OCI-M1 (cell line): ENCODE measurements at regions not wholly inside any gene's neighbourhood (a gene's known extent, or its start where the extent isn't known, plus 50 kb on each side); places are given as distances from the start of the nearest gene placed in this dataset.
"Not testable (repeated sequence)": the region's sequence is repeated elsewhere in the genome, so short reads cannot be mapped to it uniquely, and the experiment has no call there.

Source experiments
- DNase-seq: peaks from one replicate; lab custom pipeline; 2025; lab: John Stamatoyannopoulos, UW

DNA sequence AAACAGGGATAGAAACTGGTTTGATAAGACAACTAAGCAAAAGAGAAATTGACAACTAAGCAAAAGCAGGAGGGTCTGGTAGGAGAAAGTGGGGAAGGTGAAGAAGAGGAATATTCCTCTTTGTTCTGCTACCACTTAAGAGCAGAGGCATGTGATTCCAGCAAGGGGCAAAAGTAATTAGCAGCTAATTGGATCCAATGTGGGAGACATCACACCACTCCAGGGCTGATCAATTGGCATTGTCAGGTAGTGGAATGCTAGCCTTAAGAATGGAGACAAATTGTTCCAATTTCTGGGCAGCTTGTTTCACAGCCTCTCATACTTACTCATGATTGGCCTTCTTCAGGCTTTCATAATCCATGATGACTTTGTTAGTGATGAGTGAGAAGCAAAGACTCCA is 547.1 kb upstream of the GCFC2 start:
- DNase-seq, result no peak

DNA sequence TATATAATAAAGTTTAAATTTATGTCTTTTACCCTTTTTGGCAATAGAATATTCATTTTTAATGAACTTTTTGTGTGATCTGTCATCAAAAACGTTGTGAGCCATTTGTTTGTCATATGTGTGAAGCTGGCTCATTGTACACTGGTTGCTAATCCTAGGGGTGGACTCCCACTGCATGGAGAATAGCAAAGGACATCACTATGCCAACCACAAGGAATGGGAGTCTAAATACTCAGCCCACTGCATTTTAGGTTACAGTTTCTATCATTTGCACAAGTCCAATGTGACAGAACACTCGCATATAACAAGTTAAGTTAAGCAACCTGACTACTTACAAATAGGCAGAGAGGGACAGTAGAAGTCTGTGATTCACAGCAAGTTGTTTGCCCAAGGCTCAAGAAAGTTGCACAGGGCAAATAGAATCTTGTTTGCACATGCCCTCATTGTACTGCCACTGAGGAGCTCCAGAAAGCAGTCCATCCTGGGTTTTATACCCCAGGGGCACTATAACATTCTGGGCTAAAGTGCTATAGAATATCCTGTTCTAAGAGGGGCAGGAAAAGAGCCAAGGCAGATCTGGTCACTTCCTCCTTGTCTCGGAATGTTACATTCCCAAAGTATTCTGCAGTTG is 545.9 kb upstream of the GCFC2 start:
- DNase-seq, result no peak

DNA sequence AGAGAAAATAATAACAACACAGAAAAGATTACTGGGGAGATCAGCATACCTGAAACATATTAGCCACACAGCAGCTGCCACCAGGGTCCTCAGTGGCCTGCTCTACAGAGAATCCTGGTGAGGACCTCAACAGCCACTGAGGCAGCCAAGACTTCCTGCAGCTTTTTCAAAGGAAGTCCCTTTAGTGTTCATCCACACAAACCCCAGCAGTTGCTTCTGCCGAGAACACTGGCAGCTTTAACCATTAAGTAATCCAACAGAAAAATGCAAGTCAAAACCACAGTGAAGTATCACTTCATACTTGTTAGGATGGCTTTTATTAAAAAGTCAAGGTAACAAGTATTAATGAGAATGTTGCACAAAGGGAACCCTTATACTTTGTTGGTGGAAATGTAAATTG is 542.0 kb upstream of the GCFC2 start:
- DNase-seq, result no peak

DNA sequence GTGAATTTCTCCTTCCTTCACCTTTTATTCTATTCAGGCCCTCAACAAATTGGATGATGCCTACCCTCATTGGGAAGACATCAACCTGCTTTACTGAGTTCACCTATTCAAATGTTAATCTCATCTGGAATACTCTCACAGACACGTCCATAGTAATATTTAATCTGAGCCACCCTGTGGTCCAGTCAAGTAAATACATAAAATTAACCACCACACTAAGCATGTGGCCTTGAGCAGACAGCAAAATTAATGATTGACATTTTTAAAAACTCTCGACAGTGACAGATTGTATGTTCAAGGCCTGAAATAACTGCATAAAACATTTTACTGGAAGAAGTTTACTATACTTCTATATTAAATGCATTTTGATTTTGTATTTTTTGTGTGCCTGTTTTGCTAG is 540.6 kb upstream of the GCFC2 start:
- DNase-seq, result peak; percentile 6

DNA sequence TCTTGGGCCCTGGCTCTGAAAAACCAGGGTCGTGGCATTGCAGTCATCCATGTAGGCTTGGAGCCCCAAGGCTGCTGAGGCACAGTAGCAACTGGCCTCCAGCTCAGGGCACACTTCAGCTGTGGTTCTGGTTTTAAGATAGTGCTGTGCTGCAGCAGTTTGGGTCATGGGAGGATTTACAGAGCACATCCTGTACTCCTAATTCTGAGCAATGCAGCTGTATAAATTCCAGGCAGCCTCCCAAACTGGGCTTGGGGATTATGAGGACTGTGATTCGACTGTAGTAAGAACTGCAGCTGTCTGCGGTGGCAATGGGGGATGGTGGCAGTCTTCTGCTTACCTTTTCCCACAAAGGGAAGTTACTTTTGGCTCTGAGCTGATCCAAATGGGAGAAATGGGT is 536.3 kb upstream of the GCFC2 start:
- no peak for DNase-seq

DNA sequence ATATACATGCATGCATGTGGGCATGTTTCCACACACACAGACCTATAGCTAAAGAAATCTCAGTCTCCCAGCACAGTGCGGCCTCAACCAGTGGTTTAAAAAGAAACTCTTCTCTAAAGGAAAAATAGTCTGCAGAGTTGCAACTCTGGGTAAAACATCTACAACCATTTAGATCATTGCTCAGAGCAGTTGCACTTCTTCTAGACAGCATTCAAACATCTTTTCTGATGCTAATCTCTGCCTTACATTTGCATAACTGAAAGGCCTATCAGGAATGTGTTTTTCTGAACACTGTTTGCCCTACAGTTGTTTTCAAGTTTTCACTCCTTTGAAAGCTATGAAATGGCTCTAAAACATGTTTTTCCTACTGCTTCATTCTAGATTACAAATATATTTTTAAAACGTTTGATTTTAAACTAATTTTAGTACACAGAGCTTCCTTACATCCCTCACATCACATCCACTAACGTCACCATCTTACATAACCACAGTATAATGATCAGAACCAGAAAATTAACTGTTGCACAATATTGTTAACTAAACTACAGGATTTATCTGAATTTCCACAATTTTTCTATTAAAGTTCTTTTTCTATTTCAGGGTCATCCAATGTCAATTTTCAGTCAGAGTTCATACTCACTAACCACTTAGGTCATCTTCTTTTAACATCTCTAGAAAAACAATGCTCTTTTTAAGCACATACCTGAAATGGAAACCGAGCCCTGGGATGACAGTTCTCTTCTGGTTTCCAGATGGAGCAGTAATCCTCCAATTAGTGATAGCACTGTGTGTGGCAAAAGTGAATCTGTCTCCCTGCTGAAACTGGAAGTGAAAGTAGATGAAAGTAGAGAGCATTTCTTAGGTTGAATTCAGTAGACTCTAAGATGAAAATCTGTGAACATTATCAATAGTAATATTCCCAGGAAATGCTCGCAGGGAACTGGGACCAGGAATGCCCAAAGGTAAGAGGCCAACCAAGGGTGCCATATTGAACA is 501.6 kb upstream of the GCFC2 start:
- DNase-seq, result peak; percentile 38

DNA sequence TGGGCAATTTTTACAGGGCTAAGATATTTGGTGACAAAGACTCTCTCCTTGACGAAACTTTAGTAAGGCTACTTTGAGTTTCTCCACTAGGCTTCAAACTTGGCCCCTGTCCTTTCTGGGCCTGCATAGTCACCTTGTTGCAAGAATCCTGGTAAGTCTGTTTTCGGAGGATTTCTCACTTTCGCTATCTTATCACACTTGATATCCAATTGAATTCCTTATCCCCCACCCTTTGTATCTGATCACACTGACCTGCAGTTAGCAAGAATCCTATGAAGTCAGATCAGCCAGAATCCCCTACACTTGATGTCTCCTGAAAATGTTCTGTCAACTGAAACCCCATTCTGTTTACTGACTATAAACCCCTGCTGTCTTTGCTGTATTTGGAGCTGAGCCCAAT is 499.8 kb upstream of the GCFC2 start:
- DNase-seq, result no peak

DNA sequence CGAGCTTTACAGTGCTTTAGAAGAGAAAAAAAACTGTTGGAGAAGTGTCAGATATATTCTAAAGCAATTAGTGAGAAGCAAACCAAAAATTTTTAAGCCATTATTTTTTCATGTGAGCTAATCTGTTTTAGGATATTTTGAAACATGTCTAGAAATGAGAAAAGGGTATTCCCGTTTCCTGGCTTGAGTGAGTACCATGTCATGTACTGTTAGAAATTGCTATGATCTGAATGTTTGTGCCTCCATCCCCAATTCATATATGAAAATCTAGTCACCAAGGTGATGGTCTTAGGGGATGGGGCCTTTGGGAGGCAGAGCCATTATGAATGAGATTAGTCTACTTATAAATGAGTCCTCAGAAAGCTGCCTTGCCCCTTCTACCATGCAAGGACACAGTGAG is 493.3 kb upstream of the GCFC2 start:
- DNase-seq, result no peak

DNA sequence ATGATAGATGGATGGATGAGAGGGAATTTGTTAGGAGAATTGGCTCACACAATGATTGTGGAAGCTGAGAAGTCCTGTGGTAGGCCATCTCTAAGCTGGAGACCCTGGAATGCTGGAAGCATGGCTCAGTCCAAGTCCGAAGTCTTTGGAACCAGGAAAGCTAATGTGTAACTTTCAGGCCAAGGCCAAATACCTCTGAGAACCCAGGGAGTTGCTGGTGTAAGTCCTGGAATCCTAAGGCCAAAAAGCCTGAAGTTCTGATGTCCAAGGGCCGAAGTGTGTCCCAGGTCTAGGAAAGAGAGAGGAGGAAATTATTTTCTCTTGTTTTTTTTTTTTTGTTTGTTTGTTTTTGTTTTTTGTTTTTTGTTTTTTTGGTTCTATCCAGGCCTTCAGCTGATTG is 492.2 kb upstream of the GCFC2 start:
- DNase-seq, result no peak

DNA sequence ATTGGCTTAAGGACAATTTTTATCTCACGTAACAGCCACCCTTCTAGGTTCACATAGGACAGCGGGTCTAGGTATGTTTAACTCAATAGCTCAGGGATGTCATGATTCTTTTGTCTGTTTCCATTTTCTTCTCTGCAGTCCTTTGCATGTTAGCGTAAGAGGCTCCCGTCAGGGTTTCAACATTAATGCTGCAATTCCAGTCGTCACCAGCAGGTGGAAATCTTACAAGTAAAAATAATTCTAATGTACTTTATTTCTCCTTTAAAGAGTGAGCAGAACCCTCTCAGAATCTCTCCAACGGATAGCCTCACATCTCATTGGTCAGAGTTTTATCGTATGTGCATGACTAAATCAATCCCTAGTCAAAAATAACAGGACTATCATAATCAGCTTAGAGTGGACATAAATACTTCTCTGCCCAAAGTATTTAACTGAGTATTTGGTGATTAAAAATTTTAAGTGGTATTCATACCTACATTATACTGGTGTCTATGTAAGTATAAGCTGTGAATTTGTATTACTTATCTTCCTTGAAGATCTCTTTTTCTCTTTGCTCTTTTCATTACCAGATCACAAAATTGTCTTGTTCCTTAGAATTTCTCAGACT is 487.2 kb upstream of the GCFC2 start:
- peak; percentile 81 for DNase-seq

DNA sequence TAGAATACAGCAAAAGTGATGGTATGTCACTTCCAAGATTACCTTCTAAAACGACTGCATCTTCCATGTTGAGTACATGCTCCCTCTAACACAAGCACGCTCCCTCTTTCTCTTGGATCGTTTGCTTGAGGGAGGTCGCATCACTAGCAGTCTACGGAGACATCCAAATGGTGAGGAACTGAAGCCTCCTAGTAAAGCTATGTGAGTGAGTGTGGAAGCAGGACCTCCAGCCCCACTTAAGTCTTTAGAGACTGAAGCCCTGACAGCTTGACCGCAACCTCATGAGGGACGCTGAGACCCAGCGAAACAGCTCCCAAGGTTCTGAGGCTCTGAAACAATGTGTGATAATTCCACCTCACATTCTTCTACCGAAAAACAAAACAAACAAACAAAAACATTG is 486.7 kb upstream of the GCFC2 start:
- no peak for DNase-seq

DNA sequence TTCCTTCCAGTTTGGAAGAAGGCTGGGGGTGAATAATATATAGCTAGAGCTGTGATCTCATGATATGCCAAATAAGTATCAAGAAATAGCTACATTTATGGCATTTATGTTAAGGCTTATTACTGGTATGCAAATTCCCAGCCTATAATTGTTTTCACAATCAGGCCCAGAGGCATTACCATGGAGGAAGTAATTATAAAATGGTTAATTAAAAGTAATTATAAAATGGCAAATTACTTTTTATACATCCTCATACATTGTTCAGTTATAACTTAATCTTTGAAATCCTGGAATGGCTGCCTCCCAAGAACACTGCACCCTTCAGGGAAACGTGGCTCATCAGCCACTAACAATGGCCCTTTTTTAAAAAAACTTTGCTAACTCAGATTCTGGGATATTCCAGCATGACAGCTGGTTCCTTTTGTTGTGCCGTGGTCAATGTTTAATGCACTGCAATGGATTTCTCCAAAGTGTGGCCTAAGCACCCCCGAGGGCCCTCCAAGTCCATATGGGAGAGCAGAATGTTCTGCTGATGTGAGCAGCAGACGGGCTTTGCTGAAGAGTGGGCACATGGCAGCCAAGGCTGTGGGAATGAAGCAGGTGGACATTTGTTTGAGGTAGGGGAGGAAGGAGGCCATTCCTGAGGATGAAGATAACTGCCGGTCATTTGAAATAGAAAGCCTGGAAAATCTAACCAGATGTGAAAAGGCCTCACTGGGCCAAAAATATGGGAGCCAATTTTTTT is 483.5 kb upstream of the GCFC2 start:
- DNase-seq, result no peak

DNA sequence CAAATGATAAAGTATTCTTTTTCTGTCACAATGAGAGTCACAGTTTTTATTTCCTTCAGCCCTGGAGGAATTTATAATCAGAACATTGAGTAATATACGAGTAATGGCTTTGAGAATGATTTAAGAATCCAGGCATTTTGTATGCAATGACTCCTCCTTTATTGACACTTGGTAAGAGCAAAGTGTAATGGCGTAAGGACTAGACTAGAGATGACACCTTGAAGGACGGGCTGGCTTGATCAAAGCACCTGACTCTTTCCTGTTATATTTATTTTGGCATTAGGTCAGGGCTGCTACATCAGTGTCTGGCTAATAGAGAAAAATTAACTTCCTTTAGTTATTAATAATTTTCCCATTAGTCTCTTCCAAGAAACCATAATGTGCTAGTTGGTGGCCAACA is 482.4 kb upstream of the GCFC2 start:
- no peak for DNase-seq

DNA sequence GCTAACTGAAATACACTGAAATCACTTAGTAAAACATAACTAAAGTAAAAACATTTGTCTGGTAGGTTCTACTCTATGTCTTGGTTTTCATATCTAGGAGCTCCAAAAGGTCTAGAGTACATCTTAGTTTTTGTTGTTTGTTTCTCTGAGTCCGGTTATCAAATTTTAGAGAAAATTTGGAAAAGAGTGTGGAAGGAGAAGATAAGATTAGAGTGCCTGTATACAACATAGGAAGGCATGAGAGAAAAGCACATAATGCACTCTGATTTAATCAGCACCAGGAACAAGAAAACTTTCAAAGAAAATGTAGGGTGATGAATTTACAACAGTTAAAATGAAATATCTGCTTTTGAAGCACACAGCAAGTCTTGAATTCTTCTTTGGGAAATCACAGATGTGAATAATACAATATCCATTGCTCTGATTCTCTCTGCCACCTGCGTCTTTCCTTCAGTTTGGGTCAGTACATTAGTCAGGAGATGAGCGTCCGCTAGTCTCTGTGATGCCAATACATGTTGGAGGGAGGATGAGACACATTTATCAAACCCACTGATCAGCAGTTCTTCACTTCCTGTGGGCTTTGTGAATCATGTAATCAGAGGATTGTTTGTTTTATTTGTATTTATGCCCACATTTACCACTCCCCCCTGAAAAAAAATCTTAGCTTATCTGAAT is 477.8 kb upstream of the GCFC2 start:
- DNase-seq, result peak; percentile 17

DNA sequence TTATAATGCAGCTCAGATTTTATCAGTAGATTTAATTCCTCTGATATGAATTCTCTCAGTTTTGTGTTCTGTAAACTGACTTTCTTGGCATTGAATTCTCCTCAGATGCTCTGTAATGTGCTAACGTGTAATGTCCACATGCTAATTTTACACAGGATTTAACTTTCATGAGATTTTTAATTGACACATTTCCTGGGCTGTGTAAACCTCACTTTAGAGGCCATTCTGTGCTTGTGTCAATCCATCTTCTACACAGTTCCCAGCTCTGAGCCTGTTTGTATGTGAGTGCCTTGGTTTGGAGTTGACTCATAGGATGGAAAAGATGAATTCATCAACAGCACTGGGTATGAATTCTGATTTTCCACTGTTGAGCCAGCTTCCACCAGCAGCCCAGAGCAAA is 476.7 kb upstream of the GCFC2 start:
- DNase-seq, result no peak

DNA sequence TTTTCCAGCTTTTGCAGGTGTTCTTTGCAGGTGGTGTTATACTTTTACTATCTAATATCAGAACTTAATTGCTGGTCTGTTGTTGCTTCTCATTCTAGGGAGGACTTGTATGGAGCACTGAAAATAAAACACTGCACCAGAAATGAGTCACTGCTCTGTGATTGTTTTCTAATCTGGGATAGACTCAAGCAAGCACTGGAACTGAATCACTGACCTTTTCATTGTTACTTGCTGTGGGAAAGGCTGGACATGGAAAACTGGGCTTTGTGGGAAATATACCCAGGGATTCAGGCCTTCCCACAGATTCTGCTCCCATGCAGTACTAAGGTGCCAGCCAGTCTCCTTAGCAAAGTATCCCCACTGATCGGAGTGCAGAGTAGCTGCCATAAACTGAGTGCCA is 470.0 kb upstream of the GCFC2 start:
- DNase-seq, result no peak

DNA sequence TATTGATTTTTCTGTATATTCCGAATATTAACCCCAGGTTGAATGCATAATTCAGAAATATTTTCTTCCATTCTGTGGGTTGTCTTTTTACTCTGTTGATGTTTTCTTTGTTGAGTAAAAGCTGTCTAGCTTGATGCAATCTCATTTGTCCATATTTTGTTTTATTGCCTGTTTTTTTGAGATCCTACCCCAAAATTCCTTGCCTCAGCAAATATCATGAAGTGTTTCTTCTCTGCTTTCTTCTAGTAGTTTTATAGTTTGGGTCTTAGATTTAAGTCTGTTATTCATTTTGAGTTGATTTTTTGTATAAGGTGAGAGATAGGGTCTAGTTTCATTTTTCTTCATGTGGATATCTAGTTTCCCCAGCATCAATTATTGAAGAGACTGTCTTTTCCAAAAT is 467.9 kb upstream of the GCFC2 start:
- no peak for DNase-seq

DNA sequence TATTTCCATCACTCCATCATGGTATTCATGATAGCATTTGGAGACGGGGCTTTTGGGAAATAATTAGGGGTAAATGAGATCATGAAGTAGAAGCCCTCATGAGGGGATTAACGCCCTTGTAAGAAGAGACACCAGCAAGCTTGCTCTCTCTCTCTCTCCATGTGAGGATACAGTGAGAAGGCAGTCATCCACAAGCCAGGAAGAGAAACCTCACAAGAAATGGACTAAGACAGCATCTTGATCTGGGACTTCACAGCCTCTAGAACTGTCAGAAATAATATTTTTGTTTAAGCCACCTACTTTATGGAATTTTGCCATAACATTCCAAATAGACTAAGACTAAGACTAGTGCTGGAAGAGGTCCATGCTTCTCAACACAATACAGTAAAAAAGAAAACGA is 464.6 kb upstream of the GCFC2 start:
- DNase-seq, result no peak

DNA sequence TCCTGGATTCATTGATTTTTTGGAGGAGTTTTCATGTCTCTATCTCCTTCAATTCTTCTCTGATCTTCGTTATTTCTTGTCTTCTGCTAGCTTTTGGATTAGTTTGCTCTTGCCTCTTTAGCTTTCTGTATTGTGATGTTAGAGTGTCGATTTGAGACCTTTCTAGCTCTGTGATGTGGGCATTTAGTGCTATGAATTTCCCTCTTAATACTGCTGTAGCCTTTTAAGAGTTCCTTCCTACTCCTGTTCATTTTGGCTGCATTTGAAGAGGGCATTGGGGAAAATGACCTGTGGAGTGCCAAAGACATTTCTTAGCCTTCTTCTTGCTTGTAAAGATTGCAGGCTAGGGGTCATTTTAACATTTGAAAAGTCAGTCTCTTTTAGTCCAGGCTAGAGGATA is 463.8 kb upstream of the GCFC2 start:
- no peak for DNase-seq

DNA sequence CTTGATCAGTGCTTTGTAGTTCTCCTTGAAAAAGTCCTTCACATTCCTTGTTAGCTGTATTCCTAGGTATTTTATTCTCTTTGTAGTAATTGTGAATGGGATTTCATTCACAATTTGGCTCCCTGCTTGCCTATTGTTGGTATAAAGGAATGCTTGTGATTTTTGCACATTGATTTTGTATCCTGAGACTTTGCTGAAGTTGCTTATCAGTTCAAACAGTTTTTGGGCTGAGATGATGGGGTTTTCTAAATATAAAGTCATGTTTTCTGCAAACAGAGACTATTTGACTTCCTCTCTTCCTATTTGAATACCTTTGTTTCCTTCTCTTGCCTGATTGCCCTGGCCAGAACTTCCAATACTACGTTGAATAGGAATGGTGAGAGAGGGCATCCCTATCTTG is 462.5 kb upstream of the GCFC2 start:
- DNase-seq, result not testable (repeated sequence)

DNA sequence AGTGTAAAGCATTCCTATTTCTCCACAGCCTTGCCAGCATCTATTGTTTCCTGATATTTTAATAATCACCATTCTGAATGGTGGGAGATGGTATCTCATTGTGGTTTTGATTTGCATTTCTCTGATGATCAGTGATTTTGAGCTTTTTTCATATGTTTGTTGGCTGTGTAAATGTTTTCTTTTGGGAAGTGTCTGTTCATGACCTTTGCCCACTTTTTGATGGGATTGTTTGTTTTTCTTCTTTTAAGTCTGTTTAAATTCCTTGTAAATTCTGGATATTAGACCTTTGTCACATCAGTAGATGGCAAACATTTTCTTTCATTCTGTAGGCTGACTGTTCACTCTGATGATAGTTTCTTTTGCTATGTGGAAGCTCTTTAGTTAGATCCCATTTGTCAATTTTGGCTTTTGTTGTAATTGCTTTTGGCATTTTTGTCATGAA is 461.5 kb upstream of the GCFC2 start:
- not testable (repeated sequence) for DNase-seq

DNA sequence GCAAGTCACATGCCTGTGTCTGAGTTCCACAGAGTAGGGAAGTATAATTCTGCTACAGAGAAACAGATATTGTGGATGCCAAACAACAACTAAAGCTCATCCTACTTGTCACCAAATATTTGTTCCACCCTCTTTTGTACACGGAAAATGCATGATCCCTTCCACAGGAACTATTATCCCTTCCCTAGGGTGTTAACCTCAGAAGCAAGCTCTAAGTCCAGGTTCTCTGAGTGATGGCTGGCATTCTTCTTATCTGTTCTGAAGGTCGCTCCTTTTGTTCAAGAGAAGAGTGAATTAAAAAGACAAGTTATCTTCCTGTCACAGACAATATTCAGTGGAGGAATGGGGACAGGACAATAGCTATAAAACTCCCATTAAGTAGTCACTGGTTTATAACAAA is 460.1 kb upstream of the GCFC2 start:
- DNase-seq, result peak; percentile 10
